Ectodermal cell (in vitro differentiated cells): ENCODE measurements at regions not wholly inside any gene's neighbourhood (a gene's known extent, or its start where the extent isn't known, plus 50 kb on each side); places are given as distances from the start of the nearest gene placed in this dataset.

Experiments
- H3K27ac ChIP-seq: 2 replicates; pipeline ENCODE4 v1.7.0; 2013; ENCODE audit warnings: mild to moderate bottlenecking, low read depth, low read length; ENCODE audit not compliant: insufficient read depth, poor library complexity, severe bottlenecking
- H3K27me3 ChIP-seq: 2 replicates; pipeline ENCODE4 v1.7.0; 2013; ENCODE audit warnings: mild to moderate bottlenecking, low read length; ENCODE audit not compliant: insufficient read depth, control insufficient read depth, poor library complexity, severe bottlenecking
- H3K36me3 ChIP-seq: one replicate; pipeline ENCODE4 v1.7.0; 2013; ENCODE audit warnings: low read length; ENCODE audit not compliant: control insufficient read depth, insufficient read depth
- H3K4me1 ChIP-seq: one replicate; pipeline ENCODE4 v1.7.0; 2013; ENCODE audit warnings: low read length; ENCODE audit not compliant: control insufficient read depth, insufficient read depth
- H3K4me3 ChIP-seq: 2 replicates; pipeline ENCODE4 v1.7.0; 2013; ENCODE audit warnings: low read depth, low read length, control low read depth; ENCODE audit not compliant: insufficient read depth
- H3K9me3 ChIP-seq: 2 replicates; pipeline ENCODE4 v1.7.0; 2013; ENCODE audit warnings: mild to moderate bottlenecking, low read length, moderate library complexity; ENCODE audit not compliant: control insufficient read depth
- WGBS, 2 experiments: methylation state at CpG; one replicate each; pipeline ENCODE4 v1.1.7; 2013; ENCODE audit warnings: missing lambda C conversion rate in 2 of 2; 5-methylcytosine and 5-hydroxymethylcytosine counted together

- Histone ChIP-seq H3K4me3 (no peak overlapping the region), H3K9me3 (no peaks in the 10 kb centered on the region), H3K36me3 (no peaks in the 10 kb centered on the region), H3K27ac (no peak overlapping the region), H3K4me1 (no peaks in the 10 kb centered on the region), H3K27me3 (no peaks in the 10 kb centered on the region)
Observed at GRCh38 chr2:198901894-198902293, 555.8 kb downstream of the SATB2 start.

GRCh38 chr2:198900141-198900540 is 557.6 kb downstream of the SATB2 start:
- H3K27ac ChIP-seq: no peak overlapping the region
- H3K36me3 ChIP-seq: no peaks in the 10 kb centered on the region
- H3K4me3 ChIP-seq: no peak overlapping the region
- no peaks in the 10 kb centered on the region for H3K4me1 ChIP-seq
- H3K9me3 ChIP-seq: no peaks in the 10 kb centered on the region
- H3K27me3 ChIP-seq: no peaks in the 10 kb centered on the region
- WGBS, 2 experiments: 93 to 96% methylated on average over 2 to 3 of the region's 3 CpGs

DNA sequence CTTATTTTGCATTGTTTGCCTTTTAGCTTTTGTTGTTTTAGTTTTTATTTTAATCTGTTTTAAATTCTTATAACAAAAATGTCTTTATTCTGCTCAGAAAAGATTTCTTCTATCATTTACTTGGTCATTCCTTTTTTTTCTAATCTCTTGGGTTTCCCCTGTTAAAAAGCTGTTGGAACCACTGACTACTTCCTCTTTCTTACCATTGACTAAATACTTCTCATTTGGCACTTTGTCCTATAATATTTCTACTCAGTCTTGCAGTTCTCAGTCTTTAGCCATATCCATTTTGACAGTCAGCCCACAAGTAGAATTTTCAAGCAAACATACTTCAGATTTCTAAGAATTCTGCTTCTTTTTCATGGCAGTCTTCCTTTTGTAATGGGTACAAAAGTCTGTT is 567.2 kb downstream of the SATB2 start:
- H3K4me3 ChIP-seq: no peak overlapping the region
- H3K27me3 ChIP-seq: no peaks in the 10 kb centered on the region
- H3K27ac ChIP-seq: no peak overlapping the region
- H3K4me1 ChIP-seq: no peaks in the 10 kb centered on the region
- H3K36me3 ChIP-seq: no peaks in the 10 kb centered on the region
- no peaks in the 10 kb centered on the region for H3K9me3 ChIP-seq

DNA sequence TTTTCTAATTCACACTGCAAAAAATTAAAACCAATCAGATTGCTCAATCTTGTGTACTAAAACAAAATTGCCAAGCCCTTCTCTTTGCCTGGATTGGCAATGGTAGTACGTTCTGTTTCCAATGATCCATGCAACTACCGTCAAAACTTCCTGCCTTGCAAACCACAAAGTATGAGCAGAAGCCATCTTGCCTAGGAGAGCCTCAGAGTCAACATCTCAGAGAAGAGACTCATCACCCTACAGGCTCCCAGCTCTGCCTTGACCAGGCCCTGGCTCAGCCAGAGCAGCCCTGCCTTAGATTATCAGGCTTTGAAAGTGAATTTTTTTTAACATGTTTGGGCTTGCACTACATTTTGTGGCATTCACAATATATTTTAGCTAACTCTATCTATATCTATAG is 574.1 kb downstream of the SATB2 start:
- Histone ChIP-seq H3K9me3 (no peaks in the 10 kb centered on the region), H3K36me3 (no peaks in the 10 kb centered on the region), H3K4me3 (no peak overlapping the region), H3K27me3 (no peaks in the 10 kb centered on the region), H3K4me1 (no peaks in the 10 kb centered on the region), H3K27ac (no peak overlapping the region)
- WGBS, 2 experiments: 39 to 45% methylated on average over 2 of the region's 2 CpGs

- Histone ChIP-seq H3K4me3 (no peak overlapping the region), H3K36me3 (no peaks in the 10 kb centered on the region), H3K27me3 (no peaks in the 10 kb centered on the region), H3K9me3 (no peaks in the 10 kb centered on the region), H3K4me1 (no peaks in the 10 kb centered on the region), H3K27ac (no peak overlapping the region)
Observed at GRCh38 chr2:198880986-198881385, 576.8 kb downstream of the SATB2 start.

GRCh38 chr2:198880421-198880820 is 577.3 kb downstream of the SATB2 start:
- Histone ChIP-seq H3K4me1 (no peaks in the 10 kb centered on the region), H3K9me3 (no peaks in the 10 kb centered on the region), H3K27me3 (no peaks in the 10 kb centered on the region), H3K27ac (no peak overlapping the region), H3K36me3 (no peaks in the 10 kb centered on the region), H3K4me3 (no peak overlapping the region)

- H3K27ac ChIP-seq: no peak overlapping the region
- H3K36me3 ChIP-seq: no peaks in the 10 kb centered on the region
- WGBS, 2 experiments: 90 to 95% methylated on average over 2 of the region's 2 CpGs
- H3K9me3 ChIP-seq: no peaks in the 10 kb centered on the region
- no peaks in the 10 kb centered on the region for H3K27me3 ChIP-seq
- H3K4me1 ChIP-seq: no peaks in the 10 kb centered on the region
- no peak overlapping the region for H3K4me3 ChIP-seq
Observed at GRCh38 chr2:198874472-198874858, 583.3 kb downstream of the SATB2 start.

DNA sequence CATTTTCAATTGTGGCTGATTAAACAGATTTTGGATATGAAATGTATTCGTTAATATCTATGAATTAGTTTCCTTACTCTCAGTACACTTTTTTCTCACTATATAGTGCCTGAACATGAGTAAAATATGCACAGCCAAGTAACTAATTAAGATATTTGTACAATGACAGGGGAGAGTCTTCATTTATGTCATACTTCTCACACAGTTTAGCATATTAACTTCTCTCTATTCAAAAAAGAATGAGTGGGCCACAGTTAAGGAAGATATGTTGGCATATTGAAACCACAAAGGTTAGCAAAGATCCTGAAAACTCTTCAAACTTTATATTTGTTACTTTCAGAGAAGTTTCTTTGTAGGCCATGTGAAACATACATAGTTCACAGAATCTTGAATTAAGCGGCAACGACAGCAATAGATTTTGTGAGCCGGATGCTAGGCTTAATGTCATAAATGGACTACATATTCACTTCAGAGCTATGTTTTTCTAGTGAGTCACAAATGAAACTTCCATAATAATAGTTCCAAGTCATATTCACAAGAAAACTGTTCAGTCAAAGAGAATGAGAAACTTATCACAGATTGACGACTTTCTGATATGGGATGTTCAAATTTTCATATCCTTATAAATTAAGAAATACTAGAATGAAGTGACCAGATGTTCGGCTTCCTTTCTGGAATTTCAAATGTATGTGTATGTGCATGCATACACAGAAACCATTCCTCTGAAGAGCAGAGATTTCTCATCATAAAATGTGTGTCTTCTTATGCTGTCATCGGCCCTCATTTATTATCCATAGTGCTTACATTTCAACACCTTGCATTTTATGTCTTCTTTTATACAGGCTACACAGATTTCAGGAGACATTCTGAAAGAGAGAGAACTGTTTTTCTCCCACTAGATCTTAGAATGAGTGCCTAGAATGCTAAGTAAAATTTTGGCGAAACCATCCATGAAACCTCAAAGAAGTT is 584.0 kb downstream of the SATB2 start:
- WGBS, 2 experiments: 89 to 90% methylated on average over 4 to 6 of the region's 8 CpGs
- no peak overlapping the region for H3K27ac ChIP-seq
- no peak overlapping the region for H3K4me3 ChIP-seq
- H3K9me3 ChIP-seq: no peaks in the 10 kb centered on the region
- no peaks in the 10 kb centered on the region for H3K36me3 ChIP-seq
- H3K4me1 ChIP-seq: no peaks in the 10 kb centered on the region
- no peaks in the 10 kb centered on the region for H3K27me3 ChIP-seq

DNA sequence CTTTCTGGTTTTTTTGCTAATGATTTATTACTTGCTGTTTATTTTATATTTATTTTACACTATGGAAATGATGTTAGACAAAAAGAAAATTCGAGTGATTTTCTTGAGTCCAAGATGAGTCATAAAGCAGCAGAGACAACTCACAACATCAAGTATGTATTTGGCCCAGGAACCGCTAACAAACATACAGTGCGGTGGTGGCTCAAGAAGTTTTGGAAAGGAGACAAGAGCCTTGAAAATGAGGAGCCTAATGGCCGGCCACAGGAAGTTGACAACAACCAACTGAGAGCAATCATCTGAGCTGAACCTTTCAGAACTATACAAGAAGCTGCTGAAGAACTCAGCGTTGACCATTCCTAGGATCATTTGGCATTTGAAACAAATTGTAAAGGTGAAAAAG is 594.1 kb downstream of the SATB2 start:
- Histone ChIP-seq H3K9me3 (no peaks in the 10 kb centered on the region), H3K4me3 (no peak overlapping the region), H3K36me3 (no peaks in the 10 kb centered on the region), H3K4me1 (no peaks in the 10 kb centered on the region), H3K27me3 (no peaks in the 10 kb centered on the region), H3K27ac (no peak overlapping the region)
- 84 to 90% methylated on average over 5 of the region's 5 CpGs for WGBS, 2 experiments

DNA sequence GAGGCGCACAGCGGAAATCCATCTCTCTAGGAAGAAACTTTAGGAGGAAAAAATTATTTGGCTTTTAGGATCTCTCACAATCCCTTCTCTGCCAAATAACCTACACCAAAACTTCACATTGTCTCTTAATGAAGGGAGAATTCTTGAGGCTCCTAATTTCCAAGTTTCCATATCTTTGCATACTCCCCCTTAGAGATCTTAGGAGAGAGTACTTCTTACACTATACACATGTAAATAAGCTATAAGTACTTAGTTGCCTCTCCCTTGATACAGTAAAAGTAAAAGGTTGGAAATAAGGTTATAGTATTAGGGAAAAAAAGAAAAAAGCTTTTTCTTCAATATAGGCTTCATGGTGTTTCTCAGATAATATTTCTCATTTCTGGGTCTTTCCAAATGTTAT is 596.7 kb downstream of the SATB2 start:
- Histone ChIP-seq H3K4me3 (no peak overlapping the region), H3K27ac (no peak overlapping the region), H3K27me3 (no peaks in the 10 kb centered on the region), H3K9me3 (no peaks in the 10 kb centered on the region), H3K36me3 (no peaks in the 10 kb centered on the region), H3K4me1 (no peaks in the 10 kb centered on the region)
- WGBS, 2 experiments: 87 to 95% methylated on average over 2 of the region's 2 CpGs
